Neural cell (in vitro differentiated cells): ENCODE measurements at regions not wholly inside any gene's neighbourhood (a gene's known extent, or its start where the extent isn't known, plus 50 kb on each side); places are given as distances from the start of the nearest gene placed in this dataset.
"Not testable (repeated sequence)": the region's sequence is repeated elsewhere in the genome, so short reads cannot be mapped to it uniquely, and the experiment has no call there.

Experiments
- H2AFZ ChIP-seq: fragments of 200-600, 300-800 bp; sonication (generic), shearing (Covaris generic); 2 replicates; pipeline ENCODE4 v1.6.0; 2014; ENCODE audit warnings: low read depth, mild to moderate bottlenecking, antibody characterized with exemption, low read length, moderate library complexity
- H3F3A ChIP-seq: fragments of 200-600 bp; shearing (Covaris generic); 2 replicates; pipeline ENCODE4 v1.6.1; 2016; ENCODE audit warnings: mild to moderate bottlenecking, moderate library complexity, mixed read lengths, antibody characterized with exemption, low read length; ENCODE audit not compliant: insufficient read depth, poor library complexity, severe bottlenecking
- H3K27ac ChIP-seq: fragments of 200-600, 300-800 bp; sonication (generic), shearing (Covaris generic); 2 replicates; pipeline ENCODE4 v1.5.1; 2014; ENCODE audit warnings: mild to moderate bottlenecking, low read length, moderate library complexity
- H3K27me3 ChIP-seq: fragments of 300-800, 200-600 bp; sonication (generic), shearing (Covaris generic); 2 replicates; pipeline ENCODE4 v1.6.0; 2014; ENCODE audit warnings: mild to moderate bottlenecking, low read depth, low read length, moderate library complexity; ENCODE audit not compliant: insufficient read depth
- H3K36me3 ChIP-seq: fragments of 300-800, 200-600 bp; sonication (generic), shearing (Covaris generic); 2 replicates; pipeline ENCODE4 v1.5.1; 2014; ENCODE audit warnings: mild to moderate bottlenecking, antibody characterized with exemption, low read length, moderate library complexity; ENCODE audit not compliant: insufficient read depth
- H3K4me2 ChIP-seq: fragments of 300-800, 200-600 bp; sonication (generic), shearing (Covaris generic); 2 replicates; pipeline ENCODE4 v1.6.0; 2014; ENCODE audit warnings: mild to moderate bottlenecking, low read length
- H3K4me3 ChIP-seq: fragments of 300-800, 200-600 bp; sonication (generic), shearing (Covaris generic); 2 replicates; pipeline ENCODE4 v1.5.1; 2014; ENCODE audit warnings: mild to moderate bottlenecking, low read length, moderate library complexity
- H3K79me2 ChIP-seq: fragments of 200-600 bp; shearing (Covaris generic); replicated peaks from 2 replicates; pipeline ENCODE4 v1.6.0; 2014; ENCODE audit warnings: mild to moderate bottlenecking, low read length, moderate library complexity; ENCODE audit not compliant: insufficient read depth
- H3K9ac ChIP-seq: fragments of 300-800, 200-600 bp; sonication (generic), shearing (Covaris generic); 2 replicates; pipeline ENCODE4 v1.6.1; 2016; ENCODE audit warnings: mild to moderate bottlenecking, low read length, mixed read lengths
- H3K9me2 ChIP-seq: fragments of 200-600 bp; shearing (Covaris generic); 2 replicates; pipeline ENCODE4 v1.6.1; 2016; ENCODE audit warnings: mild to moderate bottlenecking, low read length, mixed read lengths; ENCODE audit not compliant: insufficient read depth
- H3K9me3 ChIP-seq: fragments of 200-600, 300-800 bp; sonication (generic), shearing (Covaris generic); 2 replicates; pipeline ENCODE4 v1.6.1; 2016; ENCODE audit warnings: mild to moderate bottlenecking, mixed run types, low read length, moderate library complexity, mixed read lengths
- H4K20me1 ChIP-seq: fragments of 200-600 bp; shearing (Covaris generic); 2 replicates; pipeline ENCODE4 v1.6.1; 2016; ENCODE audit warnings: mild to moderate bottlenecking, mixed run types; ENCODE audit not compliant: insufficient read depth
- EP300 ChIP-seq: fragments of 450-650 bp; conservative IDR thresholded peaks from 2 replicates; pipeline ENCODE4 v1.6.1; 2014; ENCODE audit warnings: antibody characterized with exemption, mild to moderate bottlenecking, moderate library complexity; ENCODE audit not compliant: poor library complexity, severe bottlenecking
- EZH2 ChIP-seq: fragments of 200-600, 300-800 bp; shearing (Covaris generic), sonication (generic); IDR thresholded peaks from 2 replicates; pipeline ENCODE4 v1.6.1; 2014; ENCODE audit warnings: antibody characterized with exemption, low read length, borderline replicate concordance, mild to moderate bottlenecking; ENCODE audit not compliant: insufficient read depth, poor library complexity, severe bottlenecking
- MXI1 ChIP-seq: fragments of 450-650 bp; conservative IDR thresholded peaks from 2 replicates; pipeline ENCODE4 v1.6.1; 2014; ENCODE audit warnings: antibody characterized with exemption, mild to moderate bottlenecking; ENCODE audit not compliant: poor library complexity, severe bottlenecking
- POLR2AphosphoS5 ChIP-seq: IDR thresholded peaks from 2 replicates; pipeline ENCODE4 v1.6.1; 2012
- RAD21 ChIP-seq: fragments of 450-650 bp; conservative IDR thresholded peaks from 2 replicates; pipeline ENCODE4 v1.6.1; 2014; ENCODE audit warnings: antibody characterized with exemption, mild to moderate bottlenecking, moderate library complexity
- SMC3 ChIP-seq: fragments of 450-650 bp; conservative IDR thresholded peaks from 2 replicates; pipeline ENCODE4 v1.6.1; 2014; ENCODE audit warnings: antibody characterized with exemption, mild to moderate bottlenecking, moderate library complexity; ENCODE audit not compliant: poor library complexity
- TAF1 ChIP-seq: IDR thresholded peaks from 2 replicates; pipeline ENCODE4 v1.6.1; 2012; ENCODE audit warnings: low read depth
- TF ChIP-seq, protein P1 (sequence below): IDR thresholded peaks from 2 replicates; pipeline ENCODE4 v1.6.1; 2012; ENCODE audit warnings: borderline replicate concordance
- TF ChIP-seq, protein P2 (sequence below): fragments of 450-650 bp; IDR thresholded peaks from 2 replicates; pipeline ENCODE4 v1.5.1; 2014; ENCODE audit warnings: antibody characterized with exemption, mild to moderate bottlenecking, moderate library complexity; ENCODE audit not compliant: poor library complexity, severe bottlenecking

DNA sequence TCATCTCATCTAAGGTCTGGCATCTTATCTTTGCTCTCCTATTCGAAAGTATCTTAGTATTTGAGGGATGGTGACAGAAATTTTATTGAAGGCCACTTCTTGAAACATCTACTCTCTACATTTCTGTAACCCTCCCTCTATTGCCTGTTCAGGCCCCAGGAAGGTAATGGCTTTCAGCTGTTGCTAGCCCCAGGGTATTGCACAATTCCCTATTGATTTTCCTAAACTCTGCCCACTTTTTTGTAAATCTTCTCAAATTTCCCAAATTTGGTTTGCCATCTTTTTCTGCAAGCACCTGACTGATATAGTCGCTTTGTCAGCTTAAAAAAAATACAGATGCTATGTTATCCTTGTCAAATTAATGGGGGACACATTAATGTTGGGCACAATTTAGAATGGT lies 242.1 kb downstream of the RAP2B start:
- Histone ChIP-seq H3K36me3 (no peaks in the 10 kb centered on the region), H3K9ac (no peak overlapping the region), H4K20me1 (no peaks in the 10 kb centered on the region), H3K9me2 (no peaks in the 10 kb centered on the region), H3K9me3 (no peaks in the 10 kb centered on the region), H2AFZ (no peak overlapping the region), H3K4me3 (no peak overlapping the region), H3K4me2 (no peak overlapping the region), H3K27me3 (no peaks in the 10 kb centered on the region), H3K27ac (no peak overlapping the region), H3F3A (no peaks in the 10 kb centered on the region), H3K79me2 (no peaks in the 10 kb centered on the region)
- TF ChIP-seq EZH2, result no peak
- TF ChIP-seq SMC3, result no peak
- TF ChIP-seq TAF1, result no peak
- TF ChIP-seq, protein P1, sequence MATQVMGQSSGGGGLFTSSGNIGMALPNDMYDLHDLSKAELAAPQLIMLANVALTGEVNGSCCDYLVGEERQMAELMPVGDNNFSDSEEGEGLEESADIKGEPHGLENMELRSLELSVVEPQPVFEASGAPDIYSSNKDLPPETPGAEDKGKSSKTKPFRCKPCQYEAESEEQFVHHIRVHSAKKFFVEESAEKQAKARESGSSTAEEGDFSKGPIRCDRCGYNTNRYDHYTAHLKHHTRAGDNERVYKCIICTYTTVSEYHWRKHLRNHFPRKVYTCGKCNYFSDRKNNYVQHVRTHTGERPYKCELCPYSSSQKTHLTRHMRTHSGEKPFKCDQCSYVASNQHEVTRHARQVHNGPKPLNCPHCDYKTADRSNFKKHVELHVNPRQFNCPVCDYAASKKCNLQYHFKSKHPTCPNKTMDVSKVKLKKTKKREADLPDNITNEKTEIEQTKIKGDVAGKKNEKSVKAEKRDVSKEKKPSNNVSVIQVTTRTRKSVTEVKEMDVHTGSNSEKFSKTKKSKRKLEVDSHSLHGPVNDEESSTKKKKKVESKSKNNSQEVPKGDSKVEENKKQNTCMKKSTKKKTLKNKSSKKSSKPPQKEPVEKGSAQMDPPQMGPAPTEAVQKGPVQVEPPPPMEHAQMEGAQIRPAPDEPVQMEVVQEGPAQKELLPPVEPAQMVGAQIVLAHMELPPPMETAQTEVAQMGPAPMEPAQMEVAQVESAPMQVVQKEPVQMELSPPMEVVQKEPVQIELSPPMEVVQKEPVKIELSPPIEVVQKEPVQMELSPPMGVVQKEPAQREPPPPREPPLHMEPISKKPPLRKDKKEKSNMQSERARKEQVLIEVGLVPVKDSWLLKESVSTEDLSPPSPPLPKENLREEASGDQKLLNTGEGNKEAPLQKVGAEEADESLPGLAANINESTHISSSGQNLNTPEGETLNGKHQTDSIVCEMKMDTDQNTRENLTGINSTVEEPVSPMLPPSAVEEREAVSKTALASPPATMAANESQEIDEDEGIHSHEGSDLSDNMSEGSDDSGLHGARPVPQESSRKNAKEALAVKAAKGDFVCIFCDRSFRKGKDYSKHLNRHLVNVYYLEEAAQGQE, result no peak
- no peak for TF ChIP-seq RAD21
- TF ChIP-seq, protein P2, sequence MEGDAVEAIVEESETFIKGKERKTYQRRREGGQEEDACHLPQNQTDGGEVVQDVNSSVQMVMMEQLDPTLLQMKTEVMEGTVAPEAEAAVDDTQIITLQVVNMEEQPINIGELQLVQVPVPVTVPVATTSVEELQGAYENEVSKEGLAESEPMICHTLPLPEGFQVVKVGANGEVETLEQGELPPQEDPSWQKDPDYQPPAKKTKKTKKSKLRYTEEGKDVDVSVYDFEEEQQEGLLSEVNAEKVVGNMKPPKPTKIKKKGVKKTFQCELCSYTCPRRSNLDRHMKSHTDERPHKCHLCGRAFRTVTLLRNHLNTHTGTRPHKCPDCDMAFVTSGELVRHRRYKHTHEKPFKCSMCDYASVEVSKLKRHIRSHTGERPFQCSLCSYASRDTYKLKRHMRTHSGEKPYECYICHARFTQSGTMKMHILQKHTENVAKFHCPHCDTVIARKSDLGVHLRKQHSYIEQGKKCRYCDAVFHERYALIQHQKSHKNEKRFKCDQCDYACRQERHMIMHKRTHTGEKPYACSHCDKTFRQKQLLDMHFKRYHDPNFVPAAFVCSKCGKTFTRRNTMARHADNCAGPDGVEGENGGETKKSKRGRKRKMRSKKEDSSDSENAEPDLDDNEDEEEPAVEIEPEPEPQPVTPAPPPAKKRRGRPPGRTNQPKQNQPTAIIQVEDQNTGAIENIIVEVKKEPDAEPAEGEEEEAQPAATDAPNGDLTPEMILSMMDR, result no peak
- TF ChIP-seq MXI1, result no peak
- TF ChIP-seq POLR2AphosphoS5, result no peak
- TF ChIP-seq EP300, result no peak

DNA sequence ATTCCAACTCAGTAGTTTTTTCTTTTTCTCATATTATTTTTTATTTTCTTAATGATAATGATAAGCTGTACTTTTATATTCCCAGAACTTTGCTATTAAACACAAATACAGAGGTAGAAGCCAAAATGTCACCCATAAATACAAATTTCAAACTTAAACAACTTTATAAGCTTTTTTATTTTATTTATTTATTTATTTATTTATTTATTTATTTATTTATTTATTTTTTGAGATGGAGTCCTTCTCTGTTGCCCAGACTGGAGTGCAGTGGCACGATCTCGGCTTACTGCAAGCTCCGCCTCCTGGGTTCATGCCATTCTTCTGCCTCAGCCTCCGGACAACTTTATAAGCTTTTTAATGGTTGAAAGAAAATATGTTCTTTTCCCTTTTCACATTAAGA lies 243.3 kb downstream of the RAP2B start:
- H3F3A ChIP-seq, H3K36me3 ChIP-seq, H3K27ac ChIP-seq, H2AFZ ChIP-seq, H3K9me2 ChIP-seq, H3K79me2 ChIP-seq, H4K20me1 ChIP-seq, H3K9me3 ChIP-seq, H3K4me2 ChIP-seq, H3K4me3 ChIP-seq, H3K27me3 ChIP-seq, H3K9ac ChIP-seq: not testable (repeated sequence)

DNA sequence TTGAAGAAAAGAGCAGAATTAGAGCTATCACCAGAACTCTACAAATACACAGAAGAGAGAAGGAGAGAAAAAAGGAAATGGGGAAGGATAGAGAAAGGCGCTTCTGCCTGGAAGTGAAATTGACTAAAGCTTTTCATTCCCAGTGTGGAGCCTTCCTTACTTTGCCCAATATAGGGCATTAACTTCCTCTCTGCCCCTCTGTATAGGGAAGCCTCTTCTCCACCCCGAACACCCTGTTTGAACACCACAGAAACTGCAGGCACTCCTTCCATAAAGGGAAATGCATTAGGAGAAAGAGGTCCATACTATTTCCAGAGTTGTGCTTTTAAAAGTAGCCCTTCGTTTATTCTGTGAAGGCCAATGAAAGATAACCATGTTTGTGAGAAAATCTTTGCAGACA lies 248.5 kb downstream of the RAP2B start:
- Histone ChIP-seq H3K9me3 (no peaks in the 10 kb centered on the region), H4K20me1 (no peaks in the 10 kb centered on the region), H3K9ac (no peak overlapping the region), H3F3A (no peaks in the 10 kb centered on the region), H3K9me2 (no peaks in the 10 kb centered on the region), H2AFZ (no peak overlapping the region), H3K4me3 (no peak overlapping the region), H3K36me3 (no peaks in the 10 kb centered on the region), H3K27me3 (no peaks in the 10 kb centered on the region), H3K27ac (no peak overlapping the region), H3K79me2 (no peaks in the 10 kb centered on the region), H3K4me2 (no peak overlapping the region)
- TF ChIP-seq, protein P1, result no peak
- TF ChIP-seq TAF1 (no peak), POLR2AphosphoS5 (no peak), RAD21 (no peak), EZH2 (no peak), SMC3 (no peak), MXI1 (no peak)
- TF ChIP-seq, protein P2, result no peak
